ENCODE measurements at regions not wholly inside any gene's neighbourhood (a gene's known extent, or its start where the extent isn't known, plus 50 kb on each side); places are given as distances from the start of the nearest gene placed in this dataset.

DNA sequence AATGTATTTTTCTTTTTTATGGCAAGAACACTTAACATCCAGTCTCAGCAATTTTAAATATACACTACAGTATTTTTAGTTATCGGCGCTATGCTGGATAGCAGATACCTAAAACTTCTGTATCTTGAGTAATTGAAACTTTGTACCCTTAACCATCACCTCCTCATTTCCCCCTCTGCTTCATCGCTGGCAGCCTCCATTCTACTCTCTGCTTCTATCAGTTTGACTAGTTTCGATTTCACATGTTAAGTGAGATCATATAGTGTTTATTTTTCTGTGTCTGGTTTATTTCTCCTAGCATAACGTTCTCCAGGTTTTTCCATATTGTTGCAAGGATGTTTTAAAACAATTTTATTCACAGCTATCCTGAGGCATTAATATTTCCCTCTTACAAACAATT lies 340.8 kb upstream of the SLC10A2 start:
- TF ChIP-seq, protein P1, sequence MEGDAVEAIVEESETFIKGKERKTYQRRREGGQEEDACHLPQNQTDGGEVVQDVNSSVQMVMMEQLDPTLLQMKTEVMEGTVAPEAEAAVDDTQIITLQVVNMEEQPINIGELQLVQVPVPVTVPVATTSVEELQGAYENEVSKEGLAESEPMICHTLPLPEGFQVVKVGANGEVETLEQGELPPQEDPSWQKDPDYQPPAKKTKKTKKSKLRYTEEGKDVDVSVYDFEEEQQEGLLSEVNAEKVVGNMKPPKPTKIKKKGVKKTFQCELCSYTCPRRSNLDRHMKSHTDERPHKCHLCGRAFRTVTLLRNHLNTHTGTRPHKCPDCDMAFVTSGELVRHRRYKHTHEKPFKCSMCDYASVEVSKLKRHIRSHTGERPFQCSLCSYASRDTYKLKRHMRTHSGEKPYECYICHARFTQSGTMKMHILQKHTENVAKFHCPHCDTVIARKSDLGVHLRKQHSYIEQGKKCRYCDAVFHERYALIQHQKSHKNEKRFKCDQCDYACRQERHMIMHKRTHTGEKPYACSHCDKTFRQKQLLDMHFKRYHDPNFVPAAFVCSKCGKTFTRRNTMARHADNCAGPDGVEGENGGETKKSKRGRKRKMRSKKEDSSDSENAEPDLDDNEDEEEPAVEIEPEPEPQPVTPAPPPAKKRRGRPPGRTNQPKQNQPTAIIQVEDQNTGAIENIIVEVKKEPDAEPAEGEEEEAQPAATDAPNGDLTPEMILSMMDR (IDR thresholded peaks at IDR 0.05), result no peak
- no peak for TF ChIP-seq POLR2A (IDR thresholded peaks at IDR 0.05)

Data from breast epithelium (tissue), 3 donors.